GM06990 (cell line): ENCODE measurements at regions not wholly inside any gene's neighbourhood (a gene's known extent, or its start where the extent isn't known, plus 50 kb on each side); places are given as distances from the start of the nearest gene placed in this dataset.

ENCODE experiments used
- DNase-seq: peaks from one replicate; pipeline ENCODE4 v3.0.0-alpha.2; 2011; ENCODE audit not compliant: insufficient read length; ENCODE audit errors: extremely low read depth
- H3K27me3 ChIP-seq: replicated peaks from 2 replicates; pipeline ENCODE4 v1.6.0; 2011; ENCODE audit warnings: low read length; ENCODE audit not compliant: control insufficient read depth, insufficient read depth
- H3K36me3 ChIP-seq: 2 replicates; pipeline ENCODE4 v1.5.1; 2011; ENCODE audit warnings: low read length; ENCODE audit not compliant: control insufficient read depth, insufficient read depth
- H3K4me3 ChIP-seq: replicated peaks from 2 replicates; pipeline ENCODE4 v1.5.1; 2011; ENCODE audit warnings: low read depth, mild to moderate bottlenecking, control low read depth, low read length
- CTCF ChIP-seq: IDR thresholded peaks from 2 replicates; pipeline ENCODE4 v1.5.1; 2011; ENCODE audit warnings: low read length, control low read depth, mild to moderate bottlenecking, inconsistent platforms; ENCODE audit not compliant: insufficient read depth, poor library complexity, severe bottlenecking

DNA sequence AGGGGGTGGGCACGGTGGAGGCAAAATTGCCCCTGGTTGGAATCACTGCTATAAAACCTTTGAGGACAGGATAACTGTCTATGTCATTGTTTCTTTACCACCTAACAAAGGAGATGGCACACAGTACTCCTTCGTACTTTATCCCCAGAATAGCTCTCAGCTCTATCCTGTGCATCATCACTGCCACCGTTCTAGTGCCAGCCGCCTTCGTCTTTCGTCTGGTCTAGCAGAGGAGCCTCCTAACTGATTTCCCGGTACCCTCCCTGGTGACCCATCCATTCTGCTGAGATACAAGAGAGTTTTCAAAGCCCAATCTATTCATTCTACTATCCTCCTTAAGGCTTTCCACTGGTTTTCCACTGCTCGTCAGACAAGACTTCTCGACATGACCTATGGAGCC, 67.9 kb upstream of the PRICKLE2 start:
- no peak for DNase-seq
- H3K36me3 ChIP-seq: no peaks in the 10 kb centered on the region
- TF ChIP-seq CTCF: no peak
- H3K4me3 ChIP-seq: no peak overlapping the region
- no peaks in the 10 kb centered on the region for H3K27me3 ChIP-seq

DNA sequence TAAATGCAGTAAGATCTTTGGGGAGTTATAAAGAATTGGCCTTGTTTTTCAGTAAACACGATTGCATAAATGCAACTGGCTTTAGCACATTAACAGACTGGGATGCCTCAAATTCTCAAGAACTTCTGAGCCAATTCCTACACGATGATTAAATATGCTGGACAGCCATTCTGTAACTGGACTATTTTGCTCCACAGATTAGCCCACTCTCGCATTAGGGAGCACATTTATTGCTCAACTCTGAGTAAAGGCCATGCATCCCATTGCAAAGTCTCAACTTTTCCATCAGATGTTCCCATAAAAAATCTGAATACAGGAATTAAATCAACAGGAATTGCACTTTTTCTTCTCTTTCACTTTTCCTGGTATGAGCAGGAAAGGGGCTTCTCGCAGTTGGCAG, 66.7 kb upstream of the PRICKLE2 start:
- TF ChIP-seq CTCF: no peak
- Histone ChIP-seq H3K4me3 (no peak overlapping the region), H3K36me3 (no peaks in the 10 kb centered on the region), H3K27me3 (no peaks in the 10 kb centered on the region)
- no peak for DNase-seq

GRCh38 chr3:64291345-64291744, 66.1 kb upstream of the PRICKLE2 start:
- Histone ChIP-seq H3K4me3 (no peak overlapping the region), H3K27me3 (no peaks in the 10 kb centered on the region), H3K36me3 (no peaks in the 10 kb centered on the region)
- TF ChIP-seq CTCF: no peak
- DNase-seq: no peak

GRCh38 chr3:64290864-64291263, 65.6 kb upstream of the PRICKLE2 start:
- H3K27me3 ChIP-seq: no peaks in the 10 kb centered on the region
- DNase-seq: no peak
- H3K4me3 ChIP-seq: no peak overlapping the region
- H3K36me3 ChIP-seq: no peaks in the 10 kb centered on the region
- TF ChIP-seq CTCF: no peak

DNA sequence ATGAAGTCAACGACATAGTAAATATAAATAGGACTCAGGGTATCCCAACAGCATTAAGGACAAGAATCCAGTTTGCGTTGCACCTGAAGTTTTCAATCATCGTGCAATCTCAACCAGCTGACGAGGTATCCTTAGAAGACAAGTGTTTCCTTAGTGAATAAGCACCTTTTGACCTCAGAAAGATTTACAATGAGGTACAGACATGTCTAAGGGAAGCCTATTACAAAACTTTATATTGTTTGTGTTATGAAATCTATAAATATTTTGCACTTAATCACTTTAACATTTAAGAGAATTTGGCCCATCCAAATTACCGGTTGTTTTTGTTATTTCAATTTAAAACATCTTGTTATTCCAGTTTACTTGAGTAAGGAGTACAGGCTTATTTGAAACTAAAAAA, 64.9 kb upstream of the PRICKLE2 start:
- no peak overlapping the region for H3K4me3 ChIP-seq
- TF ChIP-seq CTCF: no peak
- no peaks in the 10 kb centered on the region for H3K27me3 ChIP-seq
- DNase-seq: no peak
- H3K36me3 ChIP-seq: no peaks in the 10 kb centered on the region

GRCh38 chr3:64289622-64290021, 64.4 kb upstream of the PRICKLE2 start:
- TF ChIP-seq CTCF: no peak
- Histone ChIP-seq H3K4me3 (no peak overlapping the region), H3K27me3 (no peaks in the 10 kb centered on the region), H3K36me3 (no peaks in the 10 kb centered on the region)
- no peak for DNase-seq
